Esophagus muscularis mucosa (tissue), 4 donors: ENCODE measurements at regions not wholly inside any gene's neighbourhood (a gene's known extent, or its start where the extent isn't known, plus 50 kb on each side); places are given as distances from the start of the nearest gene placed in this dataset.

Experiments
- EP300 ChIP-seq: sonication (generic); formaldehyde crosslinking; IDR thresholded peaks from one replicate; pipeline ENCODE4 v1.6.1; 2017; ENCODE audit warnings: antibody characterized with exemption
- POLR2A ChIP-seq: fragments of 450-650 bp; IDR thresholded peaks from one replicate; pipeline ENCODE4 v1.6.1; 2017; ENCODE audit warnings: antibody characterized with exemption, moderate library complexity, mild to moderate bottlenecking, low read depth
- POLR2AphosphoS5 ChIP-seq, 2 donors: sonication (generic); formaldehyde crosslinking; IDR thresholded peaks; one replicate each; pipeline ENCODE4 v1.6.1; 2017; ENCODE audit warnings: antibody characterized with exemption in 2 of 2
- TF ChIP-seq, protein P1 (sequence below), 3 experiments: fragments of 200-600 bp in 2 of 3; fragments of 450-650 bp in 1 of 3; sonication (generic) in 2 of 3; IDR thresholded peaks; one replicate each; pipeline ENCODE4 v1.5.1; 2017 to 2019; ENCODE audit warnings: antibody characterized with exemption in 3 of 3, mild to moderate bottlenecking in 2 of 3, moderate library complexity in 1 of 3

DNA sequence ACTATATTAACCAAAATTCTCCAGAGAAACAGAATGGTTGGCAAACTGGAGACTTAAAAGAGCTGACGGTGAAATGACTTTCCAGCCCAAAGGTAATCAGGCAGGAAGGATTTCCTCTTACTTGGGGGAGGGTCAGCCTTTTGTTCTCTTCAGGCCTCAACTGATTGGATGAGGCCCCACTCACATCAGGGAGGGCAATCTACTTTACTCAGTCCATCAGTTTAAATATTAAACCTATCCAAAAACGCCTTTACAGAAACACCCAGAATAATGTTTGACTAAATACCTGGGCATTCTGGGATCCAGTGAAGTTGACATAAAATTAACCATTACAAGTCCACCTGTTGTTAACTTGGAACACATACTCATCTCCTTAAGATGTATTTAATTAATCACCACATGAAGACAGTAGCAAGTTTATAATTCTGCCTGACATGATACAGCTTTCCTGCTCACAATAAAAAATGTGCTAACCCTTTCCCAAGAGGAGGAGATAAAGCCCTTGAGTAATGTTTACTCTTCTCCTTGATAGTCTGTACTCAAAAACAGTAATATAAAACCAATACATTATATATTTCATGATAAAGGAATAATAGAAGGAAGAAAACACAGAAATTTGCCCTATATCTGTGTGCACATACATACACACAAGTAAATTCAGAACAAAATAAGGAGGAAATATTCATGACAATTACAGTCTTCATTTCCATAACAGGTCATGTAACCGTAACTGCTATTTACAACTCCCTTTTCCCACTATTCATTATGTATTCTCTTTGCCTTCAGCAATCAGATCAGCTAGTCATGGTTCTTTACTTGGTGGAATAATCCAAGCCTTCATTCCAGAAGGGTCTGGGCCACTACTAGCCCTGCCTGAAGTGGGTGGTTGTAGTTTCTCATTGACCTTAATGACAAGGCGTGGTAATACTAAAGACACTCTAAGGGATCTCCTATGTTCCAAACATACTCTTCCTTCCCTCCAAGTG is 107.5 kb upstream of the RUNX1 start:
- TF ChIP-seq, protein P1, sequence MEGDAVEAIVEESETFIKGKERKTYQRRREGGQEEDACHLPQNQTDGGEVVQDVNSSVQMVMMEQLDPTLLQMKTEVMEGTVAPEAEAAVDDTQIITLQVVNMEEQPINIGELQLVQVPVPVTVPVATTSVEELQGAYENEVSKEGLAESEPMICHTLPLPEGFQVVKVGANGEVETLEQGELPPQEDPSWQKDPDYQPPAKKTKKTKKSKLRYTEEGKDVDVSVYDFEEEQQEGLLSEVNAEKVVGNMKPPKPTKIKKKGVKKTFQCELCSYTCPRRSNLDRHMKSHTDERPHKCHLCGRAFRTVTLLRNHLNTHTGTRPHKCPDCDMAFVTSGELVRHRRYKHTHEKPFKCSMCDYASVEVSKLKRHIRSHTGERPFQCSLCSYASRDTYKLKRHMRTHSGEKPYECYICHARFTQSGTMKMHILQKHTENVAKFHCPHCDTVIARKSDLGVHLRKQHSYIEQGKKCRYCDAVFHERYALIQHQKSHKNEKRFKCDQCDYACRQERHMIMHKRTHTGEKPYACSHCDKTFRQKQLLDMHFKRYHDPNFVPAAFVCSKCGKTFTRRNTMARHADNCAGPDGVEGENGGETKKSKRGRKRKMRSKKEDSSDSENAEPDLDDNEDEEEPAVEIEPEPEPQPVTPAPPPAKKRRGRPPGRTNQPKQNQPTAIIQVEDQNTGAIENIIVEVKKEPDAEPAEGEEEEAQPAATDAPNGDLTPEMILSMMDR (IDR thresholded peaks at IDR 0.05) = no peak
- TF ChIP-seq POLR2A (no peak), POLR2AphosphoS5 (IDR thresholded peaks at IDR 0.05) (no peak), EP300 (no peak)
